IMR-90 (cell line): ENCODE measurements at regions not wholly inside any gene's neighbourhood (a gene's known extent, or its start where the extent isn't known, plus 50 kb on each side); places are given as distances from the start of the nearest gene placed in this dataset.

Experiments
- ATAC-seq: fragments of 200-7000 bp; cut with Tn5 transposase; 2 replicates; pipeline ENCODE4 v1.9.1; 2020; ENCODE audit warnings: low read depth, mild to moderate bottlenecking, moderate library complexity
- BruUV-seq: library from RNA; stranded (reverse); fragments of 400-500 nt; replicated peaks from 2 replicates; lab custom pipeline; 2021; lab: Mats Ljungman, UMichigan
- CTCF ChIA-PET: fragments of 300-600 bp; formaldehyde crosslinking; extraction: SDS; loops from one replicate; lab custom pipeline; 2021; ENCODE audit warnings: antibody characterized with exemption; lab: Yijun Ruan, JAX
- POLR2A ChIA-PET: fragments of 300-600 bp; sonication (Branson Sonifier 250); formaldehyde crosslinking; loops from one replicate; lab custom pipeline; 2022; ENCODE audit warnings: antibody characterized with exemption; ENCODE audit not compliant: unreplicated experiment; lab: Charles Lee
- DNase-seq: peaks from one replicate; pipeline ENCODE4 v3.0.0; 2013
- H2AFZ ChIP-seq: replicated peaks from 2 replicates; pipeline ENCODE3; 2013; ENCODE audit warnings: low read length, mild to moderate bottlenecking; ENCODE audit not compliant: poor library complexity
- H2AK5ac ChIP-seq: 2 replicates; pipeline ENCODE4 v1.6.1; 2013; ENCODE audit warnings: low read depth, low read length, inconsistent platforms
- H2AK9ac ChIP-seq: replicated peaks from 2 replicates; pipeline ENCODE3; 2013; ENCODE audit warnings: mild to moderate bottlenecking, low read depth, low read length, moderate library complexity; ENCODE audit not compliant: poor library complexity
- H2BK120ac ChIP-seq: 2 replicates; pipeline ENCODE4 v1.6.1; 2013; ENCODE audit warnings: low read depth, low read length, inconsistent platforms
- H2BK15ac ChIP-seq: 3 replicates; pipeline ENCODE4 v1.6.1; 2013; ENCODE audit warnings: low read depth, low read length, inconsistent platforms
- H2BK20ac ChIP-seq: 2 replicates; pipeline ENCODE4 v1.6.1; 2013; ENCODE audit warnings: low read depth, mild to moderate bottlenecking, inconsistent platforms, low read length, moderate library complexity
- H2BK5ac ChIP-seq: 2 replicates; pipeline ENCODE4 v1.6.1; 2013; ENCODE audit warnings: mild to moderate bottlenecking, low read depth, low read length, inconsistent platforms; ENCODE audit not compliant: poor library complexity, severe bottlenecking
- H3K14ac ChIP-seq: replicated peaks from 2 replicates; pipeline ENCODE4 v1.6.1; 2013; ENCODE audit warnings: low read depth, low read length, inconsistent platforms
- H3K18ac ChIP-seq: 2 replicates; pipeline ENCODE4 v1.6.1; 2013; ENCODE audit warnings: low read depth, low read length, control low read depth
- H3K23ac ChIP-seq: 2 replicates; pipeline ENCODE4 v1.6.1; 2013; ENCODE audit warnings: low read depth, low read length, inconsistent platforms
- H3K27ac ChIP-seq: 2 replicates; pipeline ENCODE4 v1.5.1; 2013; ENCODE audit warnings: mild to moderate bottlenecking, control low read depth, low read length; ENCODE audit not compliant: insufficient read depth
- H3K27me3 ChIP-seq: 2 replicates; pipeline ENCODE4 v1.6.1; 2013; ENCODE audit warnings: low read length; ENCODE audit not compliant: control insufficient read depth, insufficient read depth
- H3K36me3 ChIP-seq: 2 replicates; pipeline ENCODE4 v1.6.1; 2013; ENCODE audit warnings: low read length, mixed read lengths; ENCODE audit not compliant: control insufficient read depth, insufficient read depth
- H3K4ac ChIP-seq: 2 replicates; pipeline ENCODE4 v1.6.1; 2013; ENCODE audit warnings: low read depth, low read length, inconsistent platforms
- H3K4me1 ChIP-seq: 2 replicates; pipeline ENCODE4 v1.6.1; 2013; ENCODE audit warnings: low read length, mixed read lengths; ENCODE audit not compliant: control insufficient read depth, insufficient read depth
- H3K4me2 ChIP-seq: 2 replicates; pipeline ENCODE4 v1.6.1; 2013; ENCODE audit warnings: low read depth, mild to moderate bottlenecking, control low read depth, low read length, moderate library complexity
- H3K4me3 ChIP-seq: 2 replicates; pipeline ENCODE4 v1.5.1; 2013; ENCODE audit warnings: low read depth, mild to moderate bottlenecking, control low read depth, low read length, moderate library complexity; ENCODE audit not compliant: insufficient read depth
- H3K56ac ChIP-seq: 2 replicates; pipeline ENCODE4 v1.6.1; 2013; ENCODE audit warnings: low read length, inconsistent platforms; ENCODE audit not compliant: insufficient read depth; ENCODE audit errors: extremely low read depth
- H3K79me1 ChIP-seq, 2 experiments: 2 replicates each; pipeline ENCODE4 v1.6.1; 2013; ENCODE audit warnings: low read length in 2 of 2, inconsistent platforms in 1 of 2, low read depth in 1 of 2
- H3K9ac ChIP-seq: 2 replicates; pipeline ENCODE4 v1.6.1; 2013; ENCODE audit warnings: low read depth, low read length, control low read depth
- H3K9me1 ChIP-seq: 2 replicates; pipeline ENCODE4 v1.6.1; 2013; ENCODE audit warnings: low read length, inconsistent platforms; ENCODE audit not compliant: insufficient read depth
- H3K9me3 ChIP-seq: 2 replicates; pipeline ENCODE4 v1.6.1; 2013; ENCODE audit warnings: low read length; ENCODE audit not compliant: control insufficient read depth, insufficient read depth
- H4K20me1 ChIP-seq: 2 replicates; pipeline ENCODE4 v1.6.1; 2013; ENCODE audit warnings: low read length, inconsistent platforms; ENCODE audit not compliant: insufficient read depth
- H4K5ac ChIP-seq: 2 replicates; pipeline ENCODE4 v1.6.1; 2013; ENCODE audit warnings: mild to moderate bottlenecking, low read depth, low read length, control low read depth
- H4K8ac ChIP-seq, 2 experiments: 2 replicates each; pipeline ENCODE4 v1.6.1; 2013; ENCODE audit warnings: low read depth in 2 of 2, low read length in 2 of 2, control low read depth in 1 of 2, inconsistent platforms in 1 of 2
- H4K91ac ChIP-seq: 2 replicates; pipeline ENCODE4 v1.6.1; 2013; ENCODE audit warnings: low read depth, low read length, inconsistent platforms; ENCODE audit not compliant: insufficient read depth
- WGBS, 2 experiments: methylation state at CpG; one replicate each; pipeline versions ENCODE4 v1.1.5 to v1.1.7; 2013; ENCODE audit warnings: missing lambda C conversion rate in 2 of 2; ENCODE audit not compliant: insufficient read length in 1 of 2; ENCODE audit errors: extremely low coverage in 2 of 2; 5-methylcytosine and 5-hydroxymethylcytosine counted together
- dilution Hi-C: fragments of 300-500 bp; cut with HindIII; formaldehyde crosslinking; loops from one replicate; pipeline ENCODE4 v1.14.3; 2018; ENCODE audit warnings: low sequenced_read_pairs; ENCODE audit not compliant: unreplicated experiment
- in situ Hi-C: fragments of 300-500 bp; cut with MboI; formaldehyde crosslinking; loops from 3 replicates; pipeline ENCODE4 v1.14.3; 2019; ENCODE audit warnings: low sequenced_read_pairs, inconsistent platforms, mixed read lengths
- intact Hi-C: fragments of 100-400 bp; cut with micrococcal nuclease; formaldehyde crosslinking; loops from 2 replicates; pipeline ENCODE4 v1.10.0; 2022
- TF ChIP-seq, protein P1 (sequence below): fragments of 150-350 bp; IDR thresholded peaks from 2 replicates; pipeline ENCODE4 v1.6.1; 2016; ENCODE audit warnings: low read depth, mild to moderate bottlenecking, low read length, moderate library complexity, borderline replicate concordance

DNA sequence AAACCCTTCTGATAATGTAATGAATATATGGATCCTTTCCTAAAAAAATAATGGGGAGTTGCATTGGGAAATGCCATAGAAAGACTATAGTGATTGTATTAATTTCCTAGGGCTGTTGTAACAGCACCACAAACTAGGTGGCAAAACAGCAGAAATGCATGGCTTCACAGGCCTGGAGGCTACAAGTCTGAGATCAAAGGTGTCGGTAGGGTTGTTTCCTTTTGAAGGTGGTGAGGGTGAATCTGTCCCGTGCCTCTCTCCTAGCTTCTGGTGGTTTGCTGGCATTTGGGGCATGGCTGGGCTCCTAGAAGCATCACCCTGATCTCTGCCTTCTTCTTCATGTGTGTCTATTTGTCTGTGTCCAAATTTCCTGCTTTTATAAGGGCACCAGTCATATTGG is 149.7 kb downstream of the INHBB start:
- POLR2A ChIA-PET = no interaction called here
- Histone ChIP-seq H2BK15ac (no peak overlapping the region), H3K27ac (no peak overlapping the region), H3K4me2 (no peak overlapping the region), H3K79me1 (no peaks in the 10 kb centered on the region), H4K8ac (no peak overlapping the region), H3K9me1 (0 out of 2 replicates have a peak, but pooled peaks cover 4% of the 10 kb centered on the region), H2AFZ (no peak overlapping the region), H4K91ac (no peak overlapping the region), H3K9me3 (no peaks in the 10 kb centered on the region), H3K9ac (no peak overlapping the region), H4K5ac (no peak overlapping the region), H2AK9ac (no peak overlapping the region), H3K14ac (no peak overlapping the region), H4K20me1 (no peaks in the 10 kb centered on the region), H3K36me3 (no peaks in the 10 kb centered on the region), H3K27me3 (peaks cover 50% of the 10 kb centered on the region), H3K18ac (no peak overlapping the region), H2BK120ac (no peak overlapping the region), H3K23ac (no peak overlapping the region), H3K4me3 (no peak overlapping the region), H2BK5ac (no peak overlapping the region), H3K4me1 (no peaks in the 10 kb centered on the region), H2AK5ac (no peak overlapping the region), H3K4ac (no peak overlapping the region), H3K56ac (no peak overlapping the region), H2BK20ac (no peak overlapping the region)
- TF ChIP-seq, protein P1, sequence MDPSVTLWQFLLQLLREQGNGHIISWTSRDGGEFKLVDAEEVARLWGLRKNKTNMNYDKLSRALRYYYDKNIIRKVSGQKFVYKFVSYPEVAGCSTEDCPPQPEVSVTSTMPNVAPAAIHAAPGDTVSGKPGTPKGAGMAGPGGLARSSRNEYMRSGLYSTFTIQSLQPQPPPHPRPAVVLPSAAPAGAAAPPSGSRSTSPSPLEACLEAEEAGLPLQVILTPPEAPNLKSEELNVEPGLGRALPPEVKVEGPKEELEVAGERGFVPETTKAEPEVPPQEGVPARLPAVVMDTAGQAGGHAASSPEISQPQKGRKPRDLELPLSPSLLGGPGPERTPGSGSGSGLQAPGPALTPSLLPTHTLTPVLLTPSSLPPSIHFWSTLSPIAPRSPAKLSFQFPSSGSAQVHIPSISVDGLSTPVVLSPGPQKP = no peak
- WGBS, 2 experiments = no CpG with 5 or more reads among the region's 2 CpGs
- CTCF ChIA-PET = no interaction called here
- in situ Hi-C loops = no loop called here
- ATAC-seq (no peak), DNase-seq (no peak)
- no TSS peak for BruUV-seq
- dilution Hi-C loops = no loop called here
- intact Hi-C loops = no loop called here
